ENCODE measurements at regions not wholly inside any gene's neighbourhood (a gene's known extent, or its start where the extent isn't known, plus 50 kb on each side); places are given as distances from the start of the nearest gene placed in this dataset.

- TF ChIP-seq CTCF (IDR thresholded peaks at IDR 0.05) (no peak), POLR2A (IDR thresholded peaks at IDR 0.05) (no peak)
These were observed 192.9 kb downstream of the HAUS1 start for GRCh38 chr18:46297124-46297523.
